ENCODE measurements at regions not wholly inside any gene's neighbourhood (a gene's known extent, or its start where the extent isn't known, plus 50 kb on each side); places are given as distances from the start of the nearest gene placed in this dataset.
A peak's percentile ranks its signal among the peaks of the same experiment; 100 is the strongest.

DNA sequence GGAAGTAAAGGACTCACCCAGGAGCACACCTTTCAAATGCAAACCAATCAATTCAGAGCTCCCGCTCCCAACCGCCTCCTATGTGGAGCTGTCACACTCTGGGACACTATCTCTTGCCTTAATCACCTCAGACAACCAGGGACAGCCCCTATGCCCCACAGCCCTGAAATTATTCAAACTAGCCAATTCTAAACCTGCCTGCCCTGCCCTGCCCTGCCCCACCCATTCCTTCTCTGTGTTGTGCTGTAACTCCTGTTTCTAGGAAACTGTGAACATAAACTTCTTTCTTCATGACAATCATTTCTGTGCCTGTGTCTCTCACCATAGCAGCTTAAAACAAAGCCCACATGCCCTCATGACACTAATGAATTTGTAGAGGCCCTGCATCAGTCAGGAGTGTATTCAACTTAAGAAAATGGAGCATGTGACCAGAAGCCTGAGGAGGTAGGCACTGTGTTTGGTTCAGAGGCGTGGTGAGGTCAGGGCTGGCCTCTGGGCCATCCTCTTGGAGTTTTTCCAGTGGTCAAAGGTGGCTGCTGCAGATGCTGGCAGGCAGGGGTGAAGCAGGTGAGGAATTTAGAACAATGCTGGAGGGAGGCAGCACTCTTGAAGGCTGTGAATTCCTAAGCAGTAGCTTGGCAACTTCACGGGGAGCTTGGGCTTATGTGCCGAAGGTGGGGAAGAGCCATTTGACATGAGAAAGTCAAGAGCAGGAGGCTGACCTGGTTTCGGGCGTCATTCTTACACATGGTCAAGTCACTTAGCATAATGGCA lies 74.5 kb downstream of the RHOU start:
- ATAC-seq (ENCODE audit: low read depth) (no peak), DNase-seq (no peak)
- POLR2A ChIA-PET: no interaction called here
- intact Hi-C loops (cut with micrococcal nuclease): no loop called here
- CTCF ChIA-PET: no interaction called here
- Mint-ChIP-seq H3K9me3 (no peaks in the 10 kb centered on the region), H3K27ac (peak overlapping the region; percentile 15), H3K36me3 (ENCODE audit: low read depth) (no peaks in the 10 kb centered on the region), H3K4me3 (no peak overlapping the region), H3K27me3 (peaks cover 8% of the 10 kb centered on the region), H3K4me1 (peaks cover 29% of the 10 kb centered on the region)
- TF ChIP-seq, protein P1, sequence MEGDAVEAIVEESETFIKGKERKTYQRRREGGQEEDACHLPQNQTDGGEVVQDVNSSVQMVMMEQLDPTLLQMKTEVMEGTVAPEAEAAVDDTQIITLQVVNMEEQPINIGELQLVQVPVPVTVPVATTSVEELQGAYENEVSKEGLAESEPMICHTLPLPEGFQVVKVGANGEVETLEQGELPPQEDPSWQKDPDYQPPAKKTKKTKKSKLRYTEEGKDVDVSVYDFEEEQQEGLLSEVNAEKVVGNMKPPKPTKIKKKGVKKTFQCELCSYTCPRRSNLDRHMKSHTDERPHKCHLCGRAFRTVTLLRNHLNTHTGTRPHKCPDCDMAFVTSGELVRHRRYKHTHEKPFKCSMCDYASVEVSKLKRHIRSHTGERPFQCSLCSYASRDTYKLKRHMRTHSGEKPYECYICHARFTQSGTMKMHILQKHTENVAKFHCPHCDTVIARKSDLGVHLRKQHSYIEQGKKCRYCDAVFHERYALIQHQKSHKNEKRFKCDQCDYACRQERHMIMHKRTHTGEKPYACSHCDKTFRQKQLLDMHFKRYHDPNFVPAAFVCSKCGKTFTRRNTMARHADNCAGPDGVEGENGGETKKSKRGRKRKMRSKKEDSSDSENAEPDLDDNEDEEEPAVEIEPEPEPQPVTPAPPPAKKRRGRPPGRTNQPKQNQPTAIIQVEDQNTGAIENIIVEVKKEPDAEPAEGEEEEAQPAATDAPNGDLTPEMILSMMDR (IDR thresholded peaks at IDR 0.05): no peak

DNA sequence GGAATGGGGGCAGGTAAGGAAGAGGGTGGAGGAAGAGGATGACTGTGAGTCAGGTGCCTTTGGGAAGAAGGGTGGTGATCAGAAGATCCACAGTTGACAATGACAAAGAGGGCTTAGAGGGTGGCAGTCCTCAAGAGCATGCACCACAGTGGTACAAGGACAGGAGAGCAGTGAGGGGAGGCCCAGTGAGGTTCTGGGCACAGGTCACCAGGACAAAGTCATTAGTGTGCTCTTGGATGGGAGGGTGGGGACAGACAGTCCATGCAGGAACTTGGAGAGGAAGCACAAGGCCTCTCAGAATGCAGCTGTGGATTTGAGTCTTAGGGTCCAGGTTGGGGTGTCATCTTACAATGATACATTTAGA lies 75.1 kb downstream of the RHOU start:
- DNase-seq (no peak), ATAC-seq (ENCODE audit: low read depth) (no peak)
- TF ChIP-seq, protein P1 (IDR thresholded peaks at IDR 0.05): no peak
- no peaks in the 10 kb centered on the region for H3K9me3 Mint-ChIP-seq
- H3K4me3 Mint-ChIP-seq: no peak overlapping the region
- ChIA-PET POLR2A (no interaction called here), CTCF (no interaction called here)
- H3K4me1 Mint-ChIP-seq: peaks cover 27% of the 10 kb centered on the region
- H3K36me3 Mint-ChIP-seq (ENCODE audit: low read depth): no peaks in the 10 kb centered on the region
- peaks cover 6% of the 10 kb centered on the region for H3K27me3 Mint-ChIP-seq
- no peak overlapping the region for H3K27ac Mint-ChIP-seq
- intact Hi-C loops (cut with micrococcal nuclease): no loop called here

DNA sequence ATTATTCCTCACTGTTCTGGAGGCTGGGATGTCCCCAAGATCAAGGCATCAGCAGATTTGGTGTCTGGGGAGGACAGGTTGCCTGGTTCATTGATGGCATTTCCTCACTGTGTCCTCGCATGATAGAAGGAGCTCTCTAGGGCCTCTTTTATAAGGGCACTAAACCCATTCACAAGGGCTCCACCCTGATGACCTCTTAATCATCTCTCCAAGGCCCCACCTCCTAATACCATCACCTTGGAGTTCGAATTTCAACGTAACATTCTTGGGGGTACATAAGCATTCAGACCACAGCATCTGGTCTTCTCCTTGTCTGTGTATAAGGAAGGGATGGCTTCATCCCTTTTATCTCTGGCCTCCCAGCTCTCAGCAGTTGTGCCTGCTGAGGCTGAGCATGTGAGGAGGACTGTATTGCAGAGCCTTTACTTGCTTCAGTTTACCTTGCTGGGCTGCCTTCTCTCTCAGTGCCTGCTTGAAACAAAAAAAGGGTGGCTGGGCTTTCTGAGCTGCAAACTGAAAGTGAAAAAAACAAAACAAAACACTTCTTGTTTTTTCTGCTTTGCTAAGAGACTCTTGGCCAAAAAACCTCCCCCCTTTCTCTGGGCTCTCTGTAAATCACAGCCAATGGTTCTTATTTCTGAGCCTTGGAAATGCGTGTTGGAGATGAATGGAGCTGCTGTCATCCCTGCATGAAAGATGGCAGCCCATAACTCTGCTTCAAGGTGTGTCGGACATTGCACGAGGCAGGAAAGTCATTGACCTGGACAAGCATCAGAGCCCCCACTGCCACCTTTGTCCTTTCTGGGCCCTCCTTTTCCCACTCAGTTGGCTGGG lies 75.8 kb downstream of the RHOU start:
- DNase-seq: no peak
- TF ChIP-seq, protein P1 (IDR thresholded peaks at IDR 0.05): no peak
- ChIA-PET CTCF (no interaction called here), POLR2A (no interaction called here)
- Mint-ChIP-seq H3K27me3 (peaks cover 2% of the 10 kb centered on the region), H3K27ac (no peak overlapping the region), H3K4me1 (peaks cover 27% of the 10 kb centered on the region), H3K4me3 (no peak overlapping the region), H3K9me3 (no peaks in the 10 kb centered on the region), H3K36me3 (ENCODE audit: low read depth) (no peaks in the 10 kb centered on the region)
- intact Hi-C loops (cut with micrococcal nuclease): no loop called here
- ATAC-seq (ENCODE audit: low read depth): no peak

DNA sequence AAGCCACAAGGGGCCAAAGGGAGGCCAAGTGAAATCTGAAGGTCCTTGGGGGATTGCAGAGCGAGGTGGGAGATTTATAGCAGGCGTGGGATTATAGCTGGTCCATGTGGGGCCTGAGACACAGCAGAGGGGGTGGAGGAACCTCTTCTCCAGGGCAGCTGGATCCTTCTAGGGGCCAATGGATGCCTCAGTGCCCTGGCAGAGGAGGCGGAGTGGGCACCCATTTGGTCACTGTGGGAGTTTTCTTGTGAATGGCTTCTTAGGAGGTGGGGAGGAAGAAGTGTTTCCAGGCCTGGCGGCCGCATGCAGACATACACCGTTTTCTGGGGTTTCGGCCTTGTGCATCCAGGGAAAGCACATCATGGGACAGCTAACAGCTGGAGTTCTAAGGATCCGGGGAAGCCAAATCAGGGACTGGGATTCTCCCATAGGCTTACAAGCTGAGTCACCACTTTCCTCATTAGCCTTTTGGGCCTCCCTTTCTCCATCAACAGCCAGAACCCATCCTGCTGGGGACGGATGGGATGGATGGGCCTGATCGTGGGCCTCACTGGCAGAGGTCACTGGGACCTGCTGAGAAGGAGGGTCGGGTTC lies 76.5 kb downstream of the RHOU start:
- ATAC-seq (ENCODE audit: low read depth): no peak
- no peak for DNase-seq
- no peaks in the 10 kb centered on the region for H3K36me3 Mint-ChIP-seq (ENCODE audit: low read depth)
- no peak overlapping the region for H3K4me3 Mint-ChIP-seq
- no peak overlapping the region for H3K27ac Mint-ChIP-seq
- TF ChIP-seq, protein P1 (IDR thresholded peaks at IDR 0.05): no peak
- H3K4me1 Mint-ChIP-seq: peaks cover 27% of the 10 kb centered on the region
- H3K27me3 Mint-ChIP-seq: peaks cover 2% of the 10 kb centered on the region
- POLR2A ChIA-PET: no interaction called here
- CTCF ChIA-PET: no interaction called here
- intact Hi-C loops (cut with micrococcal nuclease): no loop called here
- H3K9me3 Mint-ChIP-seq: no peaks in the 10 kb centered on the region

DNA sequence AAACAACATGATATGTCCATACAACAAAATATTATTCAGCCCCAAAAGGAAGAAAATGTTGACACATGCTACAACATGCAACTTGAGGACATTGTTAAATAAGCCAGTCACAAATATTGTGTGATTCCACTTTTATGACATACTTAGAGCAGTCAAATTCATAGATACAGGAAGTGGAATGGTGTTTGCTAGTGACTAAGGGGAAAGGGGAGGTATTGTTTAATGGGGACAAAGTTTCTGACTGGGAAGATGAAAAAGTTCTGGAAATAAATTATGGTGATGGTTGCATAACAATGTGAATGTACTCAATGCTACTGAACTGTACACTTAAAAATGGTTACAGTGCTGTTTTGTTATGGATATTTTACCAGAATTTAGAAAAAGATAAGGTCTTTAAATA lies 77.7 kb downstream of the RHOU start:
- H3K36me3 Mint-ChIP-seq (ENCODE audit: low read depth): no peaks in the 10 kb centered on the region
- ATAC-seq (ENCODE audit: low read depth): no peak
- TF ChIP-seq, protein P1 (IDR thresholded peaks at IDR 0.05): no peak
- no peak for DNase-seq
- POLR2A ChIA-PET: no interaction called here
- H3K27ac Mint-ChIP-seq: no peak overlapping the region
- H3K4me1 Mint-ChIP-seq: peaks cover 27% of the 10 kb centered on the region
- intact Hi-C loops (cut with micrococcal nuclease): no loop called here
- peaks cover 2% of the 10 kb centered on the region for H3K27me3 Mint-ChIP-seq
- H3K4me3 Mint-ChIP-seq: no peak overlapping the region
- no peaks in the 10 kb centered on the region for H3K9me3 Mint-ChIP-seq
- CTCF ChIA-PET: no interaction called here

All from activated B cell treated with CpG ODN at 0.5 μM for 24 hours (primary cell).